Neural crest cell (in vitro differentiated cells): ENCODE measurements at regions not wholly inside any gene's neighbourhood (a gene's known extent, or its start where the extent isn't known, plus 50 kb on each side); places are given as distances from the start of the nearest gene placed in this dataset.

Experiments used
- DNase-seq: peaks from one replicate; pipeline ENCODE4 v3.0.0; 2021; ENCODE audit warnings: low read depth, mixed read lengths, low spot score
- H3K27ac Mint-ChIP-seq: one replicate; pipeline ENCODE4 v1.8.0; 2021; ENCODE audit warnings: mild to moderate bottlenecking, mixed read lengths; ENCODE audit not compliant: unreplicated experiment
- H3K27me3 Mint-ChIP-seq: 2 replicates; pipeline ENCODE4 v1.8.0; 2021; ENCODE audit warnings: low read depth, mild to moderate bottlenecking, mixed read lengths
- H3K36me3 Mint-ChIP-seq: 2 replicates; pipeline ENCODE4 v1.8.0; 2021; ENCODE audit warnings: low read depth, mild to moderate bottlenecking, mixed read lengths
- H3K4me1 Mint-ChIP-seq: 2 replicates; pipeline ENCODE4 v1.8.0; 2021; ENCODE audit warnings: mixed read lengths
- H3K4me3 Mint-ChIP-seq: one replicate; pipeline ENCODE4 v1.8.0; 2021; ENCODE audit warnings: mild to moderate bottlenecking, mixed read lengths
- H3K9me3 Mint-ChIP-seq: 2 replicates; pipeline ENCODE4 v1.8.0; 2021; ENCODE audit warnings: mixed read lengths
- TF ChIP-seq, protein P1 (sequence below): fragments of 200-600 bp; sonication (generic); conservative IDR thresholded peaks from 2 replicates; pipeline ENCODE4 v1.5.0; 2021; ENCODE audit warnings: antibody characterized with exemption, mild to moderate bottlenecking

DNA sequence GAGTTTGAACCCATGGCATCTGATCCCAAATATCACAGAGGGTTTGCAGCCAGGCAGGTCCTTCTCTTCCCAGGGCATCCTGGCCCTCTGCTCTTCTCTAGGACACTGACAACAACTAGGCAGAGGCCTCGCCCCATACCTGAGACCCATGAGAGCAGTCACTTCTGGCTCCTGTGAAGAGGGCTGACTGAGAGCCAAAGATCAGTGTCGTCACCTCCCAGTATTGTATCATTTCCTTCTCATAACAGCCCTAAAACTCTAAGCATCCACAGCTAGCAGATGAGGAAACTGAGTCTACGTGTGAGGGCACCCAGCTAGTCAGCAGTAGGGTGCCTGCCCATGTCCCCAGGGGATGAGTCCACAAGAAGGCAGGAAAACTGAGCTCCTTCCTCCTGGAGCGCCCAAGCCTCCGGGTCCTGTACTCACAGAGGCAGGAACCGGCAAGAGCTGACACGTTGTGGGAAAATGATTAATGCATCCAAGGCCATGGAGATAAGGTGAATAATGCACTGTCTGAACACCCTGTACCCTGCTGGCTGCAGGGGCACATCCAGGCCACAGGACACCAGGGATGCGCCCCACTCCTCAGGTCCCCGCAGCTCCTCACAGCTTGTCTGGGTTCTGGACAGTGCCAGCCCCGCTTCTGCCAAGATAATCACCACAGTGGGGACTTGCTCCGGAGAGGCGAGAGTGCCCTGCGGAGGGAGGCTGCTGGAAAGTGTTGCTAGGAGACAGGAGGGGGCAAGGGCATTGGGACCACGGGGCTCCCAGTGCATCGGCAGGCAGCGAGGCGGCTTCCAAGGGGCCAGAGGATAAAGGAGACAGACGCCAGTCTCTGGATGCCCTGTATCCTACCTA is 340.0 kb downstream of the NPHP4 start:
- Mint-ChIP-seq H3K27ac (no peak overlapping the region), H3K36me3 (no peaks in the 10 kb centered on the region), H3K4me1 (peaks cover 20% of the 10 kb centered on the region), H3K9me3 (no peaks in the 10 kb centered on the region), H3K4me3 (no peak overlapping the region), H3K27me3 (peaks cover 23% of the 10 kb centered on the region)
- no peak for DNase-seq
- TF ChIP-seq, protein P1, sequence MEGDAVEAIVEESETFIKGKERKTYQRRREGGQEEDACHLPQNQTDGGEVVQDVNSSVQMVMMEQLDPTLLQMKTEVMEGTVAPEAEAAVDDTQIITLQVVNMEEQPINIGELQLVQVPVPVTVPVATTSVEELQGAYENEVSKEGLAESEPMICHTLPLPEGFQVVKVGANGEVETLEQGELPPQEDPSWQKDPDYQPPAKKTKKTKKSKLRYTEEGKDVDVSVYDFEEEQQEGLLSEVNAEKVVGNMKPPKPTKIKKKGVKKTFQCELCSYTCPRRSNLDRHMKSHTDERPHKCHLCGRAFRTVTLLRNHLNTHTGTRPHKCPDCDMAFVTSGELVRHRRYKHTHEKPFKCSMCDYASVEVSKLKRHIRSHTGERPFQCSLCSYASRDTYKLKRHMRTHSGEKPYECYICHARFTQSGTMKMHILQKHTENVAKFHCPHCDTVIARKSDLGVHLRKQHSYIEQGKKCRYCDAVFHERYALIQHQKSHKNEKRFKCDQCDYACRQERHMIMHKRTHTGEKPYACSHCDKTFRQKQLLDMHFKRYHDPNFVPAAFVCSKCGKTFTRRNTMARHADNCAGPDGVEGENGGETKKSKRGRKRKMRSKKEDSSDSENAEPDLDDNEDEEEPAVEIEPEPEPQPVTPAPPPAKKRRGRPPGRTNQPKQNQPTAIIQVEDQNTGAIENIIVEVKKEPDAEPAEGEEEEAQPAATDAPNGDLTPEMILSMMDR: no peak

DNA sequence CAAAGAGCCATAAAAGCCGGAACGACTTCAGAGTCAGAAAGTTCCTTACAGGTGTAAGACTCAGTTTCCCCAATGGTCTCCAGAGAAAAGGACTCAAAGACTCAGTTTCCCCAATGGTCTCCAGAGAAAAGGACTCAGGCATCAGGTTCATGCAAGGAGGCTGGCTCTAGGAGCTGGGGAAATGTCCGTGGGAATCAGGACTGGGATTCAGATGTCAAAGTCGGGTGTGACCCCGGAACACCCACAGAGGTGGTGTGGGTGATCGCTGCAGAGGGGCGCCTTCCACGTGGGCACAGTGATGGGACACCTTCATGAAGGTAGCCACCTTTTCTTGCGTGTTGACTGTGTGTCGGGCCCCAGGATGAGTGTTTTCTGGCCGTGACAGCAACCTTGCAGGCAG is 340.8 kb downstream of the NPHP4 start:
- Mint-ChIP-seq H3K4me1 (peaks cover 27% of the 10 kb centered on the region), H3K4me3 (no peak overlapping the region), H3K27me3 (peaks cover 21% of the 10 kb centered on the region), H3K36me3 (no peaks in the 10 kb centered on the region), H3K27ac (no peak overlapping the region), H3K9me3 (no peaks in the 10 kb centered on the region)
- TF ChIP-seq, protein P1: no peak
- DNase-seq: no peak

DNA sequence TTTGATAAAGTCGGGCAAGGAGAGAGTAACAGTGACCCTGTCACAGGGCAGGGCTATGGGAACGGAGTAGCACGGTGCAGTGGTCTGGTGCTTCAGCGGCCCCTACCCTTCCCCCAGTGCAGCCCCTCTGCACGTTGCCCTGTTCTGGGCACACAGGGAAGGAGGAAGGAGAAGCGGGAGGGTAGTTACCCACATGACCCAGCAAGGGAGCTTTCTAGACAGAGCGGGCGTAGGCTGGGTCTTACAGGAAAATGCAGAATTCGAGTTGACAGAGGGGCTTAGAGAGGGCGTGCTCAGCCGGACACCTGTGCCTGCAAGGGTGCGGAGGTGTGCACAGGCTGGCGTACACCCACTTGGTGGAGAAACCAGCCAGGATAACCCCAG is 341.2 kb downstream of the NPHP4 start:
- Mint-ChIP-seq H3K4me1 (peaks cover 30% of the 10 kb centered on the region), H3K4me3 (no peak overlapping the region), H3K36me3 (no peaks in the 10 kb centered on the region), H3K27me3 (peaks cover 21% of the 10 kb centered on the region), H3K9me3 (no peaks in the 10 kb centered on the region), H3K27ac (peak overlapping the region; percentile 87)
- TF ChIP-seq, protein P1: no peak
- DNase-seq: no peak

DNA sequence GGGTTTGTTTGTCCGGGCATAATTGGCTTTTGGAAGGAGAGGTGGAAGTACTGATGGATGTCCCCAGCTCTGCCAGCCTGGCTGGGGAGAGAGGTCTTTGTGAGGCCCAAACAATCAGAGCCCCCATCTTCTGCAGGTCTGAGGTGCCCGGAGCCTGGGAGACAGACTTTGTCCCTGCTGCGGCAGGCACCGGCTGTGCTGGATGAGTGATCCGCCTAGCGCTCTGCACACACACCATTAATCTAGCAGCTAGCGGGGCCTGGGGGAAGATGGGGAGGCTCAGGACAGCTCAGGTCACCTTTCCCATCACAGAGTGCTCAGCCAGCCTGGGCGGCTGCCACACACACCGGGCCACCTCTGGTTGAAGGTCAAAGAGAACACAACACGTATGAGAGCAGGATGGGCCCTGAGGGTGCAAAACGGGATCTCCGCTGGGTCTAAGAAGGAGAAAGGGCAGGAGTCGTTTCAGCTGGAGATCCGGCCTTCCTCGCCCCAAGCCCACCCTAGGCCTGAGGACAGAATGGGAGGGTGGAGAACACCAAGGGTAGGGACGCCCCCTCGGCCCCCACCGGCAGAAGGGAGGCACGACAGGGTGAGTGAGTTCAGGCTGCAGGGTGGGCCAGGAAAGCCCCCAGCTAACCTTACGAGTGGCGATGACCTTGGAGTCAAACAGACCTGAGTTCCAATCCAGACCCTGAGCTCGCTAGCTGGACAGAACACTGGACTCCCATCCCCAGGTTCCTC is 341.8 kb downstream of the NPHP4 start:
- no peaks in the 10 kb centered on the region for H3K9me3 Mint-ChIP-seq
- TF ChIP-seq, protein P1: no peak
- no peak overlapping the region for H3K4me3 Mint-ChIP-seq
- no peak for DNase-seq
- H3K36me3 Mint-ChIP-seq: no peaks in the 10 kb centered on the region
- H3K4me1 Mint-ChIP-seq: peaks cover 30% of the 10 kb centered on the region
- peaks cover 18% of the 10 kb centered on the region for H3K27me3 Mint-ChIP-seq
- H3K27ac Mint-ChIP-seq: no peak overlapping the region

DNA sequence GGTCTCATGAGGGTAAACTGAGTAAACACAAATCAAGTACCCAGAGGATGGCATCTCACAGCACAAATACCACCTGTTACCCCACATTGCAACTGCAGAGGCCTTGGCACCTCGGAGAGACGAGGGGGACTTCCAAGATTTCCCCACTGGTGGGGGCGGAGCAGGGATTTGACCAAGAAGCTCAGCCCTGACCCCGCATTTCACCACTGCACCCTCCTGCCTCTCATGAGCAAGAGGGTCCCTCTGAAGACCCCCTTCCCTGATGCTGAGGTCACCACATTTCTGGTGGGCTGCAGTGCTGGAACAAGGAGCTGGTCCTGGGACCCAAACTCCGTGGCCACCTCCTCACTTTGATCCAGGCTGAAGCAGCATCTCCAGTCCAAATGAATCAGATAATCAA is 342.4 kb downstream of the NPHP4 start:
- Mint-ChIP-seq H3K9me3 (no peaks in the 10 kb centered on the region), H3K36me3 (no peaks in the 10 kb centered on the region), H3K27me3 (peaks cover 17% of the 10 kb centered on the region), H3K27ac (no peak overlapping the region), H3K4me3 (no peak overlapping the region), H3K4me1 (peaks cover 30% of the 10 kb centered on the region)
- no peak for DNase-seq
- TF ChIP-seq, protein P1: no peak
